HG03280 (cell line): ENCODE measurements at regions not wholly inside any gene's neighbourhood (a gene's known extent, or its start where the extent isn't known, plus 50 kb on each side); places are given as distances from the start of the nearest gene placed in this dataset.
"Not testable (repeated sequence)": the region's sequence is repeated elsewhere in the genome, so short reads cannot be mapped to it uniquely, and the experiment has no call there.

Source experiments
- ATAC-seq: cut with Tn5 transposase; IDR thresholded peaks from one replicate; pipeline ENCODE4 v1.9.1; 2021; ENCODE audit warnings: mild to moderate bottlenecking, moderate library complexity; ENCODE audit not compliant: unreplicated experiment

GRCh38 chr13:50256536-50257321 lies 241.5 kb downstream of the KCNRG start:
- not testable (repeated sequence) for ATAC-seq

- ATAC-seq = no peak
These were observed 242.4 kb downstream of the KCNRG start for GRCh38 chr13:50257646-50258045.

- no peak for ATAC-seq
These were observed 246.1 kb downstream of the KCNRG start for GRCh38 chr13:50261130-50261901.

GRCh38 chr13:50267066-50267465 lies 251.8 kb downstream of the KCNRG start:
- ATAC-seq = no peak

GRCh38 chr13:50267917-50268316 lies 252.7 kb downstream of the KCNRG start:
- no peak for ATAC-seq

GRCh38 chr13:50268500-50268899 lies 253.3 kb downstream of the KCNRG start:
- ATAC-seq = no peak

GRCh38 chr13:50274181-50274580 lies 258.9 kb downstream of the KCNRG start:
- no peak for ATAC-seq

- ATAC-seq = no peak
These were observed 260.3 kb downstream of the KCNRG start for GRCh38 chr13:50275392-50276063.

- no peak for ATAC-seq
These were observed 261.3 kb downstream of the KCNRG start for GRCh38 chr13:50276550-50276949.

- ATAC-seq = no peak
These were observed 261.9 kb downstream of the KCNRG start for GRCh38 chr13:50277127-50277526.

- ATAC-seq = no peak
These were observed 262.7 kb downstream of the KCNRG start for GRCh38 chr13:50277906-50278305.

- no peak for ATAC-seq
These were observed 265.2 kb downstream of the KCNRG start for GRCh38 chr13:50280441-50280937.

- ATAC-seq = no peak
These were observed 266.8 kb downstream of the KCNRG start for GRCh38 chr13:50282016-50282415.

GRCh38 chr13:50283017-50283416 lies 267.8 kb downstream of the KCNRG start:
- ATAC-seq = no peak

- no peak for ATAC-seq
These were observed 269.3 kb downstream of the KCNRG start for GRCh38 chr13:50284540-50284939.

GRCh38 chr13:50285283-50285682 lies 270.0 kb downstream of the KCNRG start:
- no peak for ATAC-seq

- ATAC-seq = no peak
These were observed 271.1 kb downstream of the KCNRG start for GRCh38 chr13:50286324-50286723.

- no peak for ATAC-seq
These were observed 274.9 kb downstream of the KCNRG start for GRCh38 chr13:50290186-50290585.

GRCh38 chr13:50291611-50292010 lies 276.4 kb downstream of the KCNRG start:
- no peak for ATAC-seq

- no peak for ATAC-seq
These were observed 276.8 kb downstream of the KCNRG start for GRCh38 chr13:50292081-50292480.

GRCh38 chr13:50294425-50294824 lies 279.2 kb downstream of the KCNRG start:
- ATAC-seq = not testable (repeated sequence)
